Immature natural killer cell (primary cell): ENCODE measurements at regions not wholly inside any gene's neighbourhood (a gene's known extent, or its start where the extent isn't known, plus 50 kb on each side); places are given as distances from the start of the nearest gene placed in this dataset.

Experiments
- DNase-seq, 3 donors: peaks; one replicate each; pipeline ENCODE4 v3.0.0; 2022; ENCODE audit warnings: mixed read lengths in 1 of 3
- H3K27ac Mint-ChIP-seq, 6 donors: one replicate each; pipeline ENCODE4 v1.8.0; 2020; ENCODE audit warnings: mixed read lengths in 6 of 6, mild to moderate bottlenecking in 5 of 6, inconsistent platforms in 4 of 6, moderate library complexity in 3 of 6
- H3K27me3 Mint-ChIP-seq, 3 donors: one replicate each; pipeline ENCODE4 v1.8.0; 2020 to 2021; ENCODE audit warnings: low read depth in 3 of 3, mild to moderate bottlenecking in 3 of 3, mixed read lengths in 3 of 3, moderate library complexity in 3 of 3, inconsistent platforms in 1 of 3
- H3K36me3 Mint-ChIP-seq, 3 donors: one replicate each; pipeline ENCODE4 v1.8.0; 2020; ENCODE audit warnings: mixed read lengths in 3 of 3, inconsistent platforms in 2 of 3, mild to moderate bottlenecking in 2 of 3
- H3K4me1 Mint-ChIP-seq, 2 donors: one replicate each; pipeline ENCODE4 v1.8.0; 2020; ENCODE audit warnings: inconsistent platforms in 2 of 2, mild to moderate bottlenecking in 2 of 2, mixed read lengths in 2 of 2, moderate library complexity in 1 of 2
- H3K4me3 Mint-ChIP-seq, 5 donors: one replicate each; pipeline ENCODE4 v1.8.0; 2020; ENCODE audit warnings: mild to moderate bottlenecking in 5 of 5, mixed read lengths in 5 of 5, inconsistent platforms in 3 of 5, moderate library complexity in 3 of 5
- H3K9me3 Mint-ChIP-seq, 6 donors: one replicate each; pipeline ENCODE4 v1.8.0; 2020; ENCODE audit warnings: mild to moderate bottlenecking in 6 of 6, mixed read lengths in 6 of 6, inconsistent platforms in 4 of 6, moderate library complexity in 3 of 6

DNA sequence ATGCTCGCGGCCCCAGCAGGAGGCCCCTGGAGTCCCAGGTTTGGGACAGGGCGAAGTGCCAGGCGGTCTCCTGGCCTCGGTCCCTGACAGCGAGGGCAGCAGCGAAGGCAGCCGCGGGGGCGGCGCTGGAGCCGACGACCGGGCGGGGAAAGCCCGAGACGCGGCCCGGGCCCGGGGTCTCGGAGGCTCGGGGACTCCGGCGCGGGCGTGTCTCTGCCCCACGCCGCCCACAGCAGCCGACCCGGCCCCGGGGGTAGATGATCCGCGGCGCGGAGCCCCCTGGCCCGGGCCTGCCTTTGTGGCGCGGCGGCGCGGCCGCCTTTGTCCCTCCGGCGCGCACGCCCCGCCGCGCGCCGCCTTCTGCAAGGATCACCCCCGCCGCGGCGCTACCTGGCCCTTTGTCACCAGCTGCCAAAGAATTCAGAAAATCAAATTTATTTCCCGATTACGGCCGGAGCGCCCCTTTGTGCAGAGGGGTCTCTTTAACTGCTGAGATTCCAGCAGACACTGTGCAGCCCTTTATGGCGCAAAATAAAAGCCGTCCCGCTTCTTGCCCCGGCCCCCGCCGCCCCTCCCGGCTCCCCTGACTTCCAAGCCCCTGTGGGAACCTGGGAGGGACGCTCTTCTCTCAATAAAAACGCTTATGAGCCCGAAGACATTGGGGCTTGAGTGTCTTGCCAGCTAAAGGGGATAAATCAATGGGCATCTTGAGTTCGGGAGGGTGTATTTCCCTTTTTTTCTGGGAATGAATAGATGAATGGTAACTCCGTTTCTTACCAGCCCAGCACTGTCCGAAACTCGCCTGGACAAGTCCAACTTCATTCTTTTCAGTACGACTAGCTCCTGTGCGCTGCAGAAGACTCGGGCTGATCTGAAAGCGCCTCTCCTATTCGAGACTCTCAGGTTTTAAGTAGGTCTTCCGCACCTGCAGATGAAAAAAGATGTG, 68.4 kb downstream of the HES1 start:
- Mint-ChIP-seq H3K36me3 (peaks cover 0 to 4% (median 0%) of the 10 kb centered on the region in 3 donors), H3K27me3 (peaks cover 7 to 34% (median 30%) of the 10 kb centered on the region in 3 donors), H3K4me3 (peak overlapping the region in 4 of 5 donors; percentile 3 to 68 (median 36)), H3K27ac (no peak overlapping the region), H3K4me1 (peaks cover 8 to 15% of the 10 kb centered on the region in 2 donors), H3K9me3 (no peaks in the 10 kb centered on the region)
- DNase-seq: no peak

DNA sequence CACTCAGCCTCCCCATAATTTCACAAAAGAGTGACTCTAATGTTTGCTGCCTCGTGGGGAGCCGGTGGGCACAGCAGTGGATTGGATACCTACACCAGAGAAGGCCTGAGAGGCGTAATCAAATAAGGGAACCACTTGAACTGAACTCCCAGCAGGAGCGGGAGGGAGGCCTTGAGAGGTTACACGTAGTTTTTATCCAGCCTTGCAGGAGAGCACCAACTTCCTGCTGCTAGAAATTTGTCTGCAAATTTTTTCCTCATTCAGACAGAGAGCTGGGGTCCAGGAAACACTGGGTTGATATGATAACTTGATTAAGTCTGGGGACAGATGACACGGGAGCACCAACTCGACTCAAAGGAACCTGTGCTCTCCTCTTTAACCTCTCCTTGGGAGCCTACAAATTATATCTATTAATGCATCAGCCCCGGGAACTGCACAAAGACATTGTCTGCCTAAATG, 69.8 kb downstream of the HES1 start:
- Mint-ChIP-seq H3K27ac (no peak overlapping the region), H3K4me1 (peaks cover 8 to 15% of the 10 kb centered on the region in 2 donors), H3K27me3 (peaks cover 7 to 31% (median 28%) of the 10 kb centered on the region in 3 donors), H3K4me3 (peak overlapping the region in 1 of 5 donors; percentile 37), H3K9me3 (no peaks in the 10 kb centered on the region), H3K36me3 (no peaks in the 10 kb centered on the region)
- DNase-seq: no peak

DNA sequence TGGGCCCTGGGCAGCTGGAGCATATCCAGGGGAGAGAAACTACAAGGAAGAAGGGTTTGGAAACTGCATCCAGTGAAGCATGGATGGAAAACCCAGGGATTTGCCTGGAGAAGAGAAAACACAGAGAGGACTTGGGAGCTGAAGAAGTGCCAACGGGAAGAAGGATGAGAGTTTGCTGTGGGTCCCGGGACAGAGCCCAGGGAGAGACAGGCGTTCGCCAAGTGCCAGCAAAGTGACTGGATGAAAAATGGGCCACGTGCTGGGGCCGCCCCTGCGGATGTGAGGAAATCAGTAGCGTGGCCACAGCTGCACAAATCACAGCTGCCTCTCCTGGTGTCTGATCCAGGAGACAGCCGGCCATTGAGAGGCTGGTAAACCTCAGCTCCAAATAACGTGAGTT, 70.4 kb downstream of the HES1 start:
- no peaks in the 10 kb centered on the region for H3K9me3 Mint-ChIP-seq
- no peak for DNase-seq
- H3K27ac Mint-ChIP-seq: no peak overlapping the region
- no peaks in the 10 kb centered on the region for H3K36me3 Mint-ChIP-seq
- no peak overlapping the region for H3K4me3 Mint-ChIP-seq
- peaks cover 7 to 27% (median 26%) of the 10 kb centered on the region in 3 donors for H3K27me3 Mint-ChIP-seq
- peaks cover 8 to 15% of the 10 kb centered on the region in 2 donors for H3K4me1 Mint-ChIP-seq

DNA sequence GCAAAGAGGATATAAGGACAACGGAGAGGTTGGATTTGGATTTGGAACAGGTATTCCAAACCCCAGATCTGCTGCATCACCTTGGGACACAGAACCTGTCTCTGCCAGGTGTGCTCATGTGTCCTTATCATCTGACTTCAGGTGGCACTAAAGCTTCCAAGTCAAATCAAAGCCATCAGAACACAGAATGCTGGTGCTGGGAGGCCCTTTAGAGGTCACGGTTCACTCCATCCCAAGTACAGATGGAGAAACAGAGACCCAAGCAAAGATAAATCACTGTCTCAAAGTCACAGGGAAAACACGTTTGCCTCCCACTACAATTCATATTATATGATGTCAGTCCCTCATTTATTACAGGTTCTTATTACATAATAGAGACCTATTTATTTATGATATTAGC, 72.8 kb downstream of the HES1 start:
- no peaks in the 10 kb centered on the region for H3K36me3 Mint-ChIP-seq
- H3K27me3 Mint-ChIP-seq: peaks cover 5 to 13% (median 13%) of the 10 kb centered on the region in 3 donors
- H3K27ac Mint-ChIP-seq: no peak overlapping the region
- peaks cover 5 to 9% of the 10 kb centered on the region in 2 donors for H3K4me1 Mint-ChIP-seq
- no peak for DNase-seq
- no peak overlapping the region for H3K4me3 Mint-ChIP-seq
- H3K9me3 Mint-ChIP-seq: no peaks in the 10 kb centered on the region

DNA sequence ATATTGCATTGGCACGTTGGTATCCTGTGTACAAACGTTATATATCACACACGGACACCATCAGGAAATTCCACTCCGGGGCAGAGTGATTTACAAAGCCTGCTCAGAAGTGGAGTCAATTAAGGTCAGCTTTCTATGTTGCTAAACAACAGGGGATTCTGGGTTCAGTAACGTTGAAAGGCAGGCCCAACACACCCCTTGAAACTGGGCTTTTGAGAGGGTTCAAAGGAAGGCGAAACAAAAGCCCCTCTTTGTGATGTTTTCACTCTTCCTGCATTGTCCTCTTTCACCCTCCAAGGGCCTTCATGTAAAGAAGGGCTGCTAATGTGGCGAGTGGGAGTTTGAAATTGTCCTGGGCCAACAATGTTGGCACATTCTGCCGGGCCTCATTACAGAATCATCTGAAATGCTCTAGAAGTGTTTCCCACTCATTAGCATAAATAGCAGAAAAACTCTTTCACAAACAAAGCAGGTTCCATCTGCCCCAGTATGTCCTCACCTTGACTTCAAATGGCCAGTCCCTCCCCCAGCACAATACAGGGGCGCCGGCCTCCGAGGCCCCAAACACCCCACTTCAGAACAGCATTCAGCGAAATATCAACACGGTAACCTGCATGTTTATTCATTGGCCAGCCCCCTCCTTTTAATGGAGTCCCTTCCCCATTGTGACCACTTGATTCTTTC, 76.4 kb downstream of the HES1 start:
- Mint-ChIP-seq H3K27ac (no peak overlapping the region), H3K4me1 (no peaks in the 10 kb centered on the region), H3K4me3 (no peak overlapping the region), H3K27me3 (peaks cover 0 to 6% (median 3%) of the 10 kb centered on the region in 3 donors), H3K9me3 (no peaks in the 10 kb centered on the region), H3K36me3 (no peaks in the 10 kb centered on the region)
- no peak for DNase-seq

DNA sequence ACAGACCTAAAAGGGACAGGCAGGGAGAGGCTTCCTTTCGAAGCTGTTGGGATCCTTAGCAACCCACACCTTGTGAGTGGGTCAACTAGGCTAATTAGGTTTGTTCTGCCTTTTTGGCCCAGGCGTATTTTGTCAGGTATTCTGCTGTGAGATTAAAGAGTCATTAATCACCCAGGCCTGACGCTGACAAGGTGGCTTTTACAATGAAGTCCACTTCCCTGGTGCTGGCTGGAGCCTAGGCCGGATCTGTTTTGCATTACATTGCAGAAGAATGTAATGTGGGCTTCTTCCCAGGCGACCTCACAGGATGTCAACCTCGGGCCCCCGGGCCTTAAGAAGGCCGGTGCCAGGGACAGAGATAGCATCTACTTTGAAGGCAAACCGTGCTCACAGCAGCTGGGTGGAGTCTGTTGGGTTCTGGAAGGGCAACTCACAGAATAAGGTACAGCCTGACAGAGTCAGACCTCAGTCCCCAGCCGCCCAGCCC, 76.9 kb downstream of the HES1 start:
- no peak for DNase-seq
- H3K9me3 Mint-ChIP-seq: no peaks in the 10 kb centered on the region
- peaks cover 0 to 6% (median 3%) of the 10 kb centered on the region in 3 donors for H3K27me3 Mint-ChIP-seq
- H3K36me3 Mint-ChIP-seq: no peaks in the 10 kb centered on the region
- no peak overlapping the region for H3K27ac Mint-ChIP-seq
- H3K4me1 Mint-ChIP-seq: no peaks in the 10 kb centered on the region
- no peak overlapping the region for H3K4me3 Mint-ChIP-seq

DNA sequence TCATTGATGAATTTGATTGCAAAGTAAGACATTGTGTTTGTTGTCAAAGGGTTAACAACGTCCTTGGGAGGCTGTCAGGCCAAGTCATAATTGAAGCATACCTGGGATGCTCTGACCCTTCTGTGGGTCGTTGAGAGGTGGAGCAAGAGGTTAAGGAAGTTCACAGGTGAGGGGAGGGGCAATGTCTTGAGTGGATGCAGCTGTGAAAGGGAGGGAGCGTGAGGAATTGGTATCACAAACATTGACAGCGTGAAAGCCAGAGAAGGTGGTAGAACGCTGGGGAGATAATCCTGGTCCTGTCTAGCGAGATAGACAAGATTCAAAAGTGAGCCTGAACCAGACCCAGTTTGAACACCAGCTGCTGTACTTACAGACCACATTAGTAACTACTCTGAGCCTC, 79.4 kb downstream of the HES1 start:
- no peak overlapping the region for H3K4me3 Mint-ChIP-seq
- H3K36me3 Mint-ChIP-seq: no peaks in the 10 kb centered on the region
- peaks cover 0 to 9% (median 3%) of the 10 kb centered on the region in 3 donors for H3K27me3 Mint-ChIP-seq
- H3K27ac Mint-ChIP-seq: no peak overlapping the region
- H3K9me3 Mint-ChIP-seq: no peaks in the 10 kb centered on the region
- H3K4me1 Mint-ChIP-seq: no peaks in the 10 kb centered on the region
- DNase-seq: no peak

DNA sequence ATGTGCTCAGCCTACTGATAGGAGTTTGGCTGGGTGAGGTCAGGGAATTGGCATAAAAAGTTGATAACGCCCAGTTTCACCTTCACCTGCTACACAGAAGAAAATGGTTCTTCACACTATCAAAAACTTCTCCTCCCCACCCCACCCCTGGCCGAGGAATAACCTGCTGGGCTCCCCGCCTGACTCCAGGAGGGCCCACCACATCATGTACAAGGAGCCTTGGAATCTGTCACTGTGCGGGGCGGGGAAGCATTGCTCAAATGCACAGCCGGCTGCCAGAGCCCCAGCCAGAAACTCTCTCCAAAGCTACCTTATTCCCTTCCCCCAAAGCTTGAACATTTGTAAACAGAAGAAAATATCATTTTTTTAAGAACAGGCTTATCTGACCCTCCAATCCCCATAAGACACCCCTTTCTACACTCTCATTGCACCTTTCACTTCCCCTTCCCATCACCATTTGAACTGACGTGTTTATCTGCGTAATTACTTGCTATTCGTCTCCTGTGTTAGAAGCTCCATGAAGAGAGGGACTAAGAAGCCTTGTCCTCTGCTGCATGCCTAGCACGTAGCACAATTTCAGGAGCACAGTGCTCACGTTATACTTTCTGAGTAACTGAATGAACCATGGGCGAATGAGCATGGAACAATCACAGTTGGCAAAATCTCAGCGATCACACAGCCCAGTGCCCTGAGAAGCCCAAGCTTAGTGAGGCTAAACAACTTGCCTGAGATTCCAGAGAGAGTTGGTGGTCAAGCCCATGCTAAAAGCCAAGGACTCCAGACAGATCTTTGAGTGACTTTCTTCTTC, 82.9 kb downstream of the HES1 start:
- no peak for DNase-seq
- no peaks in the 10 kb centered on the region for H3K36me3 Mint-ChIP-seq
- no peak overlapping the region for H3K27ac Mint-ChIP-seq
- H3K9me3 Mint-ChIP-seq: no peaks in the 10 kb centered on the region
- H3K27me3 Mint-ChIP-seq: peaks cover 0 to 12% (median 3%) of the 10 kb centered on the region in 3 donors
- H3K4me1 Mint-ChIP-seq: no peaks in the 10 kb centered on the region
- no peak overlapping the region for H3K4me3 Mint-ChIP-seq

DNA sequence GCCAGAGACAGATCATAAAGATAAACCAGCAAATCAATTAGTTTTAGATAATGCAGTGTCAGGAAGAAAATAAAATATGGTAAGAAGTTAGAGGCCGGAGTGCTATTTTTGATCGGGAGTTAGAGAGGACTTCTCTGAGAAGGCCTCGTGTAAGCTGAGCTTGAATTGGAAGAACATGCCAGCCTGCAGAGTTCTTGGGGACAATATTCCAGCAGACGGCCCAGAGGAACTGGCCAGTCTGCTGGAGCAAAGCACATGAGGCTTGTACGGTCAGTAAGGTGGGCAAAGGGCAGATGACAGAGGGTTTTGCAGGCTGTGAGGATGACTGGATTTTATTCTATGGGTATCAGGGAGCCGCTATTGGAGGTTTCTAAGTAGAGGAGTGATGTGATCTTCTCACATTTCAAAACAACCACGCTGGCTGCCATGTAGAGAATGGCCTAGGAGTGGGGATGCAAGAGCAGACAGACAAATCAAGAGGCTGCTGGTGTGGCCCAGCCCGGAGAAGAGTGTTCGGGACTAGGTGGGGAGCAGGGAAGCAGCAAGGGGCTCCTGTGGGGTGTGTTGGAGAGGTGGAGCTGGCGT, 84.0 kb downstream of the HES1 start:
- H3K27ac Mint-ChIP-seq: no peak overlapping the region
- H3K27me3 Mint-ChIP-seq: peaks cover 2 to 14% (median 6%) of the 10 kb centered on the region in 3 donors
- H3K36me3 Mint-ChIP-seq: no peaks in the 10 kb centered on the region
- no peaks in the 10 kb centered on the region for H3K9me3 Mint-ChIP-seq
- H3K4me1 Mint-ChIP-seq: peaks cover 7 to 8% of the 10 kb centered on the region in 2 donors
- H3K4me3 Mint-ChIP-seq: no peak overlapping the region
- no peak for DNase-seq

DNA sequence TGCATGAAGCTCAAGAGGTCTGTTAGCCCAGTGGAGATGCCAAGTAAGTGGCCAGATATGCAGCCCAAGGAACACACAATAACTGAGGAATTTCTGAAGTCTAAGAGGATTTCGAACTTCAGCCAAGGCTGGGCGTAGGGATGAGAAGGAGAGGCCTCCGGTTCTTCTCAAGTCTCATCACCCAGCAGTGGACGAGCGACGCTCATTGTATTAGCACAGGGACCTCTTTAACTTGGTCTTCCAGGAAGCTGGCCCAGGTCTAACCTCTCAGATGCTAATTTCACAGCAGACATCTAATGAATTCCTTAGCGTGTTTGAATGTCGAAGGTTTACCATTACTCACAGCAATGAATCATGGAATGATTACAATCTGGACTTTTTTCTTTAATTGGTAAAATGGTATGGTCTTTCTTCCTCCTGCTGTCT, 85.0 kb downstream of the HES1 start:
- no peaks in the 10 kb centered on the region for H3K9me3 Mint-ChIP-seq
- no peak overlapping the region for H3K27ac Mint-ChIP-seq
- H3K27me3 Mint-ChIP-seq: peaks cover 2 to 16% (median 8%) of the 10 kb centered on the region in 3 donors

DNA sequence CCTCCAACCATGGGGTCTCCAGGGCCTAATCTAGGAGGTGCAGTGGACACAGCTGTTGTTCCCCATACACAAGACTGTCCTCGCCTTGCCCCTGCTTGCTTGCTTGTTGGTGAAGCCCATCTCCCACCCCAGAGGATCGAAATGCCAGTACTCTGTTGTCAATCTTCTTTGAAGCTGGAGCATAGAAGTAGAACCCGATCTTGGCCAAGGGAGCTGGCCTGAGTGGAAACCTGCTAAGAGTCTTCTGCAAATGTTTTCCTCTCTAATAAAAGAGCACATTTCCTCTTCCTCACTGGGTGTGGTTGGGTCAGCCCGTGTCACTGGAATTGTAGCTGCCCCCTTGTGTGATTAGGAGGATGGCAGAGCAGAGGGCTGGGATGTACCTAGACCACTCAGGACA, 85.4 kb downstream of the HES1 start:
- peaks cover 7 to 8% of the 10 kb centered on the region in 2 donors for H3K4me1 Mint-ChIP-seq
- H3K9me3 Mint-ChIP-seq: no peaks in the 10 kb centered on the region
- no peak overlapping the region for H3K4me3 Mint-ChIP-seq
- H3K27me3 Mint-ChIP-seq: peaks cover 2 to 14% (median 10%) of the 10 kb centered on the region in 3 donors
- no peak for DNase-seq
- no peaks in the 10 kb centered on the region for H3K36me3 Mint-ChIP-seq
- H3K27ac Mint-ChIP-seq: no peak overlapping the region

More for the DNA sequence above, 85.0 kb downstream of the HES1 start:
- DNase-seq: no peak
- Mint-ChIP-seq H3K4me3 (no peak overlapping the region), H3K36me3 (no peaks in the 10 kb centered on the region), H3K4me1 (peaks cover 7 to 8% of the 10 kb centered on the region in 2 donors)

DNA sequence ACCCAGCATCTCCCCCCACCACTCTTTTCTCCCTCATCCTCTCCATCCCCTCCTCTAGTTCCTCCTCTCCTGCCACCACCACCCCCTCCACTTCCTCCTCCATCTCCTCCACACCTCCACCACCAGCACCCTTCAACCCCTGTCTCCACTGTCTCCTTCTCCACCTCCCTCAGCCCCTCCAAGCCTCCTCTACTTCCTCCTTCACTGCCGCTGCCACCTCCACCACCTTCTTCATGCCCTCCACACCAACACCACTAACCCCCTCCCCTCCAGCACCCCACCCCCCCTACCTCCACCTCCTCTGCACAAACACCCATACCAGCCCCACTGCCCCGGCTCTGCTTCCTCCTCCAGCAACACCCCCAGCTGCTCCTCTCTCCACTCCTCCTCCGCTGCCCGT, 88.0 kb downstream of the HES1 start:
- Mint-ChIP-seq H3K9me3 (no peaks in the 10 kb centered on the region), H3K27ac (no peak overlapping the region), H3K36me3 (peaks cover 0 to 8% (median 0%) of the 10 kb centered on the region in 3 donors), H3K27me3 (peaks cover 6 to 18% (median 13%) of the 10 kb centered on the region in 3 donors), H3K4me3 (peak overlapping the region in 1 of 5 donors; percentile 28), H3K4me1 (peaks cover 7 to 8% of the 10 kb centered on the region in 2 donors)
- DNase-seq: no peak
